ENCODE measurements at regions not wholly inside any gene's neighbourhood (a gene's known extent, or its start where the extent isn't known, plus 50 kb on each side); places are given as distances from the start of the nearest gene placed in this dataset.

GRCh38 chr3:79824166-79824565, 56.4 kb upstream of the ROBO1 start:
- no peak for DNase-seq

GRCh38 chr3:79822076-79822475, 54.3 kb upstream of the ROBO1 start:
- DNase-seq: no peak

- no peak for DNase-seq
Observed at GRCh38 chr3:79820089-79820488, 52.3 kb upstream of the ROBO1 start.

- DNase-seq: no peak
Observed at GRCh38 chr3:79818015-79818414, 50.2 kb upstream of the ROBO1 start.

Measured in activated CD4-positive, alpha-beta T cell treated with anti-CD3 and anti-CD28 coated beads, Interleukin-2, amount 50 U/mL, for 48 hours (primary cell).